ENCODE measurements at regions not wholly inside any gene's neighbourhood (a gene's known extent, or its start where the extent isn't known, plus 50 kb on each side); places are given as distances from the start of the nearest gene placed in this dataset.

DNA sequence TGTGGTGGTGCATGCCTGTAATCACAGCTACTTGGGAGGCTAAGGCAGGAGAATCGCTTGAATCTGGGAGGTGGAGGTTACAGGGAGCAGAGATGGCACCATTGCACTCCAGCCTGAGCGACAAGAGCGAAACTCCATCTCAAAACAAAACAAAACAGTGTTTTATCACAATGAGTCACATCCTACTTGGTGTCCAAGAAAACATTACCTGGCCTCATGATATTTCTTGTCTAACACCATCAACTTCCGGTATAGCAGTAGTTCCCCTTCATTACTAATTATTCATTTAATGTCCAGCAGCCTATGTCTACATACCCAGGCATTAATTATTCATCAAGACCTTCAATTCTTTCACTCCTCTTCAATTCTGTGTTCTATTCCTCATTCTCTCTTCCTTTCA lies 115.5 kb downstream of the CCDC59 start:
- H3K4me2 ChIP-seq (replicated peaks; ENCODE audit: extremely low read depth, low read length, poor library complexity, severe bottlenecking), result no peak overlapping the region
- intact Hi-C loops (cut with micrococcal nuclease), result no loop called here

DNA sequence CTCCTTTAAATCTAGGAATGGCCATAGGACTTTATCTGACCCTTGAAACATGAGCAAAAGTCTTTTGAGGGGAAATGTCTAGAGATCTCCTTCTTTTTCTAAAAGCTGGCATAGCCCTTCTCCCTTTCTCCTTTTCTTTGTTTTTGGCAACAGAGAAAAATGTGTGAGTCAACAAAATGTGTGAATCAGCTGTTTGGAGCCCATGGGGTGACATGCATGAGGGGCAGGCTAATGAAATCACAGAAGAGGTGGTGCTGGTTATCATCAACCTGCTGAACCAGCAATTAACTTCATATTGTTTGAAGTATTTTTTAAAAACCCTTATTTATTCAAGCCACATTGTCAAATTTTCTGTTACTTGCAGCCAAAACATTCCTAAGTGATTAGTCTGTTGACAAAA lies 132.3 kb downstream of the CCDC59 start:
- no peak overlapping the region for H3K4me3 ChIP-seq (replicated peaks in 1 of 3; ENCODE audit: low read depth in 2 of 3, low read length in 3 of 3)
- no peak overlapping the region for H3K4me2 ChIP-seq (replicated peaks; ENCODE audit: extremely low read depth, low read length, poor library complexity, severe bottlenecking)
- no peak for DNase-seq
- no peaks in the 10 kb centered on the region for H3K79me2 ChIP-seq (ENCODE audit: insufficient read depth, low read length)
- H4K20me1 ChIP-seq (ENCODE audit: insufficient read depth, low read length), result no peaks in the 10 kb centered on the region
- H3K4me3 Mint-ChIP-seq, result no peak overlapping the region
- H3K27me3 ChIP-seq (ENCODE audit: control insufficient read depth in 2 of 2, insufficient read depth in 2 of 2, low read length in 2 of 2), result no peaks in the 10 kb centered on the region
- no peaks in the 10 kb centered on the region for H3K36me3 ChIP-seq (replicated peaks in 1 of 2; ENCODE audit: control insufficient read depth in 1 of 2, insufficient read depth in 2 of 2, low read length in 2 of 2)
- H3K36me3 Mint-ChIP-seq, result no peaks in the 10 kb centered on the region
- H3K9me3 Mint-ChIP-seq, result peaks cover 0 to 12% (median 3%) of the 10 kb centered on the region in 7 donors
- H3K27me3 Mint-ChIP-seq (ENCODE audit: low read depth in 3 of 3), result no peaks in the 10 kb centered on the region
- H3K9me3 ChIP-seq (replicated peaks in 1 of 2; ENCODE audit: control insufficient read depth in 1 of 2, insufficient read depth in 1 of 2, low read length in 2 of 2), result peaks cover 0 to 4% of the 10 kb centered on the region in 2 donors
- no peak overlapping the region for H3K27ac Mint-ChIP-seq
- H3K4me1 ChIP-seq (ENCODE audit: control insufficient read depth in 1 of 2, insufficient read depth in 2 of 2, low read length in 2 of 2), result no peaks in the 10 kb centered on the region
- intact Hi-C loops (cut with micrococcal nuclease), result no loop called here
- H3K9ac ChIP-seq (ENCODE audit: insufficient read depth, low read length, poor library complexity, severe bottlenecking), result no peak overlapping the region
- no peak overlapping the region for H3K27ac ChIP-seq (ENCODE audit: low read depth in 1 of 2, low read length in 2 of 2)
- no peaks in the 10 kb centered on the region for H3K4me1 Mint-ChIP-seq
- TF ChIP-seq, protein P1, sequence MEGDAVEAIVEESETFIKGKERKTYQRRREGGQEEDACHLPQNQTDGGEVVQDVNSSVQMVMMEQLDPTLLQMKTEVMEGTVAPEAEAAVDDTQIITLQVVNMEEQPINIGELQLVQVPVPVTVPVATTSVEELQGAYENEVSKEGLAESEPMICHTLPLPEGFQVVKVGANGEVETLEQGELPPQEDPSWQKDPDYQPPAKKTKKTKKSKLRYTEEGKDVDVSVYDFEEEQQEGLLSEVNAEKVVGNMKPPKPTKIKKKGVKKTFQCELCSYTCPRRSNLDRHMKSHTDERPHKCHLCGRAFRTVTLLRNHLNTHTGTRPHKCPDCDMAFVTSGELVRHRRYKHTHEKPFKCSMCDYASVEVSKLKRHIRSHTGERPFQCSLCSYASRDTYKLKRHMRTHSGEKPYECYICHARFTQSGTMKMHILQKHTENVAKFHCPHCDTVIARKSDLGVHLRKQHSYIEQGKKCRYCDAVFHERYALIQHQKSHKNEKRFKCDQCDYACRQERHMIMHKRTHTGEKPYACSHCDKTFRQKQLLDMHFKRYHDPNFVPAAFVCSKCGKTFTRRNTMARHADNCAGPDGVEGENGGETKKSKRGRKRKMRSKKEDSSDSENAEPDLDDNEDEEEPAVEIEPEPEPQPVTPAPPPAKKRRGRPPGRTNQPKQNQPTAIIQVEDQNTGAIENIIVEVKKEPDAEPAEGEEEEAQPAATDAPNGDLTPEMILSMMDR (IDR thresholded peaks at IDR 0.05), result no peak
- H2AFZ ChIP-seq (ENCODE audit: insufficient read depth, low read depth, low read length, poor library complexity, severe bottlenecking), result no peak overlapping the region

More for the DNA sequence above, 115.5 kb downstream of the CCDC59 start:
- Histone ChIP-seq H3K36me3 (replicated peaks in 1 of 2; ENCODE audit: control insufficient read depth in 1 of 2, insufficient read depth in 2 of 2, low read length in 2 of 2) (no peaks in the 10 kb centered on the region), H4K20me1 (ENCODE audit: insufficient read depth, low read length) (no peaks in the 10 kb centered on the region), H3K9ac (ENCODE audit: insufficient read depth, low read length, poor library complexity, severe bottlenecking) (no peak overlapping the region), H3K9me3 (replicated peaks in 1 of 2; ENCODE audit: control insufficient read depth in 1 of 2, insufficient read depth in 1 of 2, low read length in 2 of 2) (peaks cover 6% of the 10 kb centered on the region in 2 donors), H3K4me1 (ENCODE audit: control insufficient read depth in 1 of 2, insufficient read depth in 2 of 2, low read length in 2 of 2) (no peaks in the 10 kb centered on the region), H3K79me2 (ENCODE audit: insufficient read depth, low read length) (no peaks in the 10 kb centered on the region), H2AFZ (ENCODE audit: insufficient read depth, low read depth, low read length, poor library complexity, severe bottlenecking) (no peak overlapping the region), H3K27ac (ENCODE audit: low read depth in 1 of 2, low read length in 2 of 2) (no peak overlapping the region), H3K4me3 (replicated peaks in 1 of 3; ENCODE audit: low read depth in 2 of 3, low read length in 3 of 3) (no peak overlapping the region), H3K27me3 (ENCODE audit: control insufficient read depth in 2 of 2, insufficient read depth in 2 of 2, low read length in 2 of 2) (no peaks in the 10 kb centered on the region)
- H3K9me3 Mint-ChIP-seq, result peaks cover 8 to 21% (median 10%) of the 10 kb centered on the region in 7 donors
- H3K4me1 Mint-ChIP-seq, result no peaks in the 10 kb centered on the region
- no peaks in the 10 kb centered on the region for H3K27me3 Mint-ChIP-seq (ENCODE audit: low read depth in 3 of 3)
- H3K36me3 Mint-ChIP-seq, result no peaks in the 10 kb centered on the region
- no peak for DNase-seq
- no peak overlapping the region for H3K27ac Mint-ChIP-seq
- TF ChIP-seq, protein P1 (IDR thresholded peaks at IDR 0.05), result no peak
- H3K4me3 Mint-ChIP-seq, result no peak overlapping the region
- WGBS (ENCODE audit: insufficient coverage), result 82% methylated on average over 3 of the region's 4 CpGs

Data from CD14-positive monocyte (primary cell).